Brain microvascular endothelial cell (primary cell): ENCODE measurements at regions not wholly inside any gene's neighbourhood (a gene's known extent, or its start where the extent isn't known, plus 50 kb on each side); places are given as distances from the start of the nearest gene placed in this dataset.

Source experiments
- DNase-seq: peaks from one replicate; pipeline ENCODE4 v3.0.0-alpha.2; 2020
- H3K27ac ChIP-seq: fragments of 250-450 bp; sonication (Bioruptor Pico); 2 replicates; pipeline ENCODE4 v1.5.1; 2020; ENCODE audit warnings: mild to moderate bottlenecking, moderate library complexity
- H3K27me3 ChIP-seq: fragments of 250-450 bp; sonication (Bioruptor Pico); replicated peaks from 2 replicates; pipeline ENCODE4 v1.5.1; 2020; ENCODE audit warnings: mild to moderate bottlenecking
- H3K36me3 ChIP-seq: fragments of 250-450 bp; sonication (Bioruptor Pico); replicated peaks from 2 replicates; pipeline ENCODE4 v1.5.1; 2020; ENCODE audit warnings: mild to moderate bottlenecking
- H3K4me3 ChIP-seq: 2 replicates; pipeline ENCODE4 v1.5.1; 2011; ENCODE audit warnings: low read depth, mild to moderate bottlenecking, control low read depth, low read length, moderate library complexity
- CTCF ChIP-seq: IDR thresholded peaks from 2 replicates; pipeline ENCODE4 v1.5.1; 2011; ENCODE audit warnings: low read depth, mild to moderate bottlenecking, moderate library complexity, low read length, control low read depth, inconsistent platforms; ENCODE audit errors: missing control alignments
- in situ Hi-C: cut with HindIII; loops from 2 replicates; pipeline ENCODE4 v1.10.0; 2017; ENCODE audit warnings: low sequenced_read_pairs, low pct_ligation_motif_present

- in situ Hi-C loops: no loop called here
- no peak for DNase-seq
- Histone ChIP-seq H3K36me3 (no peaks in the 10 kb centered on the region), H3K27ac (no peak overlapping the region), H3K27me3 (no peaks in the 10 kb centered on the region), H3K4me3 (no peak overlapping the region)
- no peak for TF ChIP-seq CTCF
Measured at GRCh38 chr2:185360776-185361175, 377.8 kb upstream of the FSIP2 start.

- Histone ChIP-seq H3K27me3 (no peaks in the 10 kb centered on the region), H3K4me3 (no peak overlapping the region), H3K36me3 (no peaks in the 10 kb centered on the region), H3K27ac (no peak overlapping the region)
- DNase-seq: no peak
- in situ Hi-C loops: no loop called here
- TF ChIP-seq CTCF: no peak
Measured at GRCh38 chr2:185372188-185372587, 366.4 kb upstream of the FSIP2 start.

GRCh38 chr2:185373229-185373628, 365.4 kb upstream of the FSIP2 start:
- Histone ChIP-seq H3K36me3 (no peaks in the 10 kb centered on the region), H3K4me3 (no peak overlapping the region), H3K27ac (no peak overlapping the region), H3K27me3 (no peaks in the 10 kb centered on the region)
- in situ Hi-C loops: no loop called here
- no peak for DNase-seq
- TF ChIP-seq CTCF: no peak

GRCh38 chr2:185374878-185375277, 363.7 kb upstream of the FSIP2 start:
- in situ Hi-C loops: no loop called here
- no peak for DNase-seq
- H3K4me3 ChIP-seq: no peak overlapping the region
- TF ChIP-seq CTCF: no peak
- H3K27ac ChIP-seq: no peak overlapping the region
- H3K36me3 ChIP-seq: no peaks in the 10 kb centered on the region
- H3K27me3 ChIP-seq: no peaks in the 10 kb centered on the region

GRCh38 chr2:185375731-185376130, 362.9 kb upstream of the FSIP2 start:
- DNase-seq: no peak
- Histone ChIP-seq H3K27me3 (no peaks in the 10 kb centered on the region), H3K36me3 (no peaks in the 10 kb centered on the region), H3K27ac (no peak overlapping the region), H3K4me3 (no peak overlapping the region)
- in situ Hi-C loops: no loop called here
- no peak for TF ChIP-seq CTCF

GRCh38 chr2:185381631-185382030, 357.0 kb upstream of the FSIP2 start:
- no peak overlapping the region for H3K4me3 ChIP-seq
- in situ Hi-C loops: no loop called here
- no peaks in the 10 kb centered on the region for H3K36me3 ChIP-seq
- no peak for TF ChIP-seq CTCF
- DNase-seq: no peak
- H3K27ac ChIP-seq: no peak overlapping the region
- no peaks in the 10 kb centered on the region for H3K27me3 ChIP-seq
